ENCODE measurements at regions not wholly inside any gene's neighbourhood (a gene's known extent, or its start where the extent isn't known, plus 50 kb on each side); places are given as distances from the start of the nearest gene placed in this dataset.

- TF ChIP-seq CTCF (conservative IDR thresholded peaks at IDR 0.05) (no peak), ZFX (IDR thresholded peaks at IDR 0.05) (no peak)
Measured at GRCh38 chr15:29331669-29332068, 62.0 kb upstream of the NSMCE3 start.

All from C4-2B (cell line).